ENCODE measurements at regions not wholly inside any gene's neighbourhood (a gene's known extent, or its start where the extent isn't known, plus 50 kb on each side); places are given as distances from the start of the nearest gene placed in this dataset.
A peak's percentile ranks its signal among the peaks of the same experiment; 100 is the strongest.
"Not testable (repeated sequence)": the region's sequence is repeated elsewhere in the genome, so short reads cannot be mapped to it uniquely, and the experiment has no call there.

DNA sequence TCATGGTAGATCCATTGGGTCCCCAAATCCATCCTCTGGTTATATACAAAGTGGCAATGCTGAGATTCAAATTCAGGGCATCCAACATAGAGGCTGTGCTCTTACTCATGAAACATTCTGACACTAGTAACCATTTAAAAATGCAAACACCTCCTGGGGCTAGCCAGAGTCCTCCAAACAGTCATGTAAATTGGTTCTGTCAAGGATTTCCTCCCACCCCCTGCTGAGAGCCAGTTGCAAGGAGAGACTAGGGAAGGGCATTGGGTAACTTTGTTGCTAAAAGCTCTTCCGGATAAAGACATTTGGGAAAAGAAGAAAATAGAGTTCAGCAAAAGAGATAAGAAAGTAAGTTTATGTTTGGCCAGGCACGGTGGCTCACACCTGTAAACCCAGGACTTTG is 58.3 kb downstream of the ART5 start:
- H3K4me3 ChIP-seq (ENCODE audit: control insufficient read depth in 1 of 7, extremely low read depth in 1 of 7, insufficient read depth in 4 of 7, low read depth in 2 of 7, low read length in 6 of 7); H3K9me3 ChIP-seq (ENCODE audit: control extremely low read depth in 1 of 5, control insufficient read depth in 4 of 5, insufficient read depth in 2 of 5, low read depth in 1 of 5, low read length in 4 of 5); POLR2A ChIA-PET; H3K36me3 ChIP-seq (ENCODE audit: control insufficient read depth in 4 of 4, insufficient read depth in 4 of 4, low read length in 3 of 4); CTCF ChIA-PET; H3K27me3 ChIP-seq (replicated peaks in 2 of 5; ENCODE audit: control insufficient read depth in 4 of 5, insufficient read depth in 5 of 5, low read length in 4 of 5); H3K27ac ChIP-seq (ENCODE audit: insufficient read depth in 1 of 2, low read depth in 1 of 2, low read length in 2 of 2, poor library complexity in 1 of 2, severe bottlenecking in 2 of 2); DNase-seq; H3K4me1 ChIP-seq (ENCODE audit: control extremely low read depth in 1 of 4, control insufficient read depth in 4 of 4, insufficient read depth in 4 of 4, low read length in 3 of 4): not testable (repeated sequence)
- 100% methylated on average over 2 of the region's 2 CpGs for WGBS (ENCODE audit: insufficient coverage)

GRCh38 chr11:3581389-3581725 is 60.4 kb downstream of the ART5 start:
- H3K36me3 ChIP-seq (ENCODE audit: control insufficient read depth in 4 of 4, insufficient read depth in 4 of 4, low read length in 3 of 4); H3K27ac ChIP-seq (ENCODE audit: insufficient read depth in 1 of 2, low read depth in 1 of 2, low read length in 2 of 2, poor library complexity in 1 of 2, severe bottlenecking in 2 of 2); H3K9me3 ChIP-seq (ENCODE audit: control extremely low read depth in 1 of 5, control insufficient read depth in 4 of 5, insufficient read depth in 2 of 5, low read depth in 1 of 5, low read length in 4 of 5); DNase-seq; H3K4me3 ChIP-seq (ENCODE audit: control insufficient read depth in 1 of 7, extremely low read depth in 1 of 7, insufficient read depth in 4 of 7, low read depth in 2 of 7, low read length in 6 of 7); H3K27me3 ChIP-seq (replicated peaks in 2 of 5; ENCODE audit: control insufficient read depth in 4 of 5, insufficient read depth in 5 of 5, low read length in 4 of 5); POLR2A ChIA-PET; H3K4me1 ChIP-seq (ENCODE audit: control extremely low read depth in 1 of 4, control insufficient read depth in 4 of 4, insufficient read depth in 4 of 4, low read length in 3 of 4): not testable (repeated sequence)
- CTCF ChIA-PET, result interaction anchor here (0.8 to 1.9 kb wide), 2 partner anchors 32 to 45 kb away, joined by 3 to 8 read pairs; no protein-coding TSS in a partner anchor
- WGBS (ENCODE audit: insufficient coverage), result 23% methylated on average over 5 of the region's 10 CpGs

DNA sequence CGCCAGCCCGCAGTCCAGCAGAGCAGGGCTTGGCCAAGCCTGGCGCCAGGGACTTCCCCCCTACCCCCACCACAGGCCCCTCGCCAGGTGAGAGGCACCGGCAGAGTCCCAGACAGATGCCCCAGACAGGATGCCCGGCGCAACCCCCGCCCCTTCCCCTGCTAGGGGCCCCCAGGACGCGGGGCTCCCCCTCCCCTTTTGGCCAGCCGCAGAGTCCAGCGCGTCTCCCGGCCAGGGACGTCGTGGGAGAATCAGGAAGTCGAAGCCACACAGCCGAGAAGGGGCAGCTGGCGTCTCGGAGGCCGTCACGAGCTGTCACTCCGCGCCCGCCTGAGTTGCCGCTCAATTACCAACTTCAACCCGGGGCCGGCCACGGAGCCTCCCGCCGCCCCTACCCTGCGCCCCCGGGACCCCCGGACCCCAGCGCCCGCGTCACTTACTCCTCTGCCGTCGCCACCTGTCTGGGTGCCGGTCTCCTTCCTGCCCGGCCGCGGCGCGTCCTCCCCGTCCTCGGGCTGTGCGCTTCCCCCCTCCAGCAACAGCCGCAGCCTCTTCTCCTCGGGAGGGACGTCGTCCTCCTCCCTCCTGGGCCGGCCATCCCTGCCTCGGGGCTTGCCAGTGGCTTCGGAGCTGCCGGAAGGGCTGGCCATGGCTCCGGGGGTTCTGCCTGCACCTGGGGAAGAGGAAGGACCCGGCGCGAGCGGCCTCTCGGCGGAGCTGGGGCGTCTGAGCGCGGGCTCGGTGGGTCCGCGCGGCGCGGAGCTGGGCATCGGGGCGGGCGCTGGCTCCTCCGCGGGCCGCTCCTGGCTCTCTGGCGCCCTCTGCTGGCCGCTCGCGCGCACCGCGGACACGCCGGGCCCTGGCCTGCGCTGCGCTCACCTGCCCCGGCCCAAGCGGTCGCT is 61.1 kb downstream of the ART5 start:
- DNase-seq, result peak in 2 of 3 donors; percentile 42 to 48
- H3K36me3 ChIP-seq (ENCODE audit: control insufficient read depth in 4 of 4, insufficient read depth in 4 of 4, low read length in 3 of 4); H3K9me3 ChIP-seq (ENCODE audit: control extremely low read depth in 1 of 5, control insufficient read depth in 4 of 5, insufficient read depth in 2 of 5, low read depth in 1 of 5, low read length in 4 of 5); H3K27ac ChIP-seq (ENCODE audit: insufficient read depth in 1 of 2, low read depth in 1 of 2, low read length in 2 of 2, poor library complexity in 1 of 2, severe bottlenecking in 2 of 2); POLR2A ChIA-PET; H3K27me3 ChIP-seq (replicated peaks in 2 of 5; ENCODE audit: control insufficient read depth in 4 of 5, insufficient read depth in 5 of 5, low read length in 4 of 5); H3K4me1 ChIP-seq (ENCODE audit: control extremely low read depth in 1 of 4, control insufficient read depth in 4 of 4, insufficient read depth in 4 of 4, low read length in 3 of 4): not testable (repeated sequence)
- CTCF ChIA-PET, result interaction anchor here (0.8 to 1.9 kb wide), 2 partner anchors 33 to 46 kb away, joined by 3 to 8 read pairs; no protein-coding TSS in a partner anchor
- WGBS (ENCODE audit: insufficient coverage), result 1% methylated on average over 66 of the region's 92 CpGs
- peak overlapping the region in 4 of 7 experiments; percentile 31 to 61 (median 58) for H3K4me3 ChIP-seq (ENCODE audit: control insufficient read depth in 1 of 7, extremely low read depth in 1 of 7, insufficient read depth in 4 of 7, low read depth in 2 of 7, low read length in 6 of 7)

DNA sequence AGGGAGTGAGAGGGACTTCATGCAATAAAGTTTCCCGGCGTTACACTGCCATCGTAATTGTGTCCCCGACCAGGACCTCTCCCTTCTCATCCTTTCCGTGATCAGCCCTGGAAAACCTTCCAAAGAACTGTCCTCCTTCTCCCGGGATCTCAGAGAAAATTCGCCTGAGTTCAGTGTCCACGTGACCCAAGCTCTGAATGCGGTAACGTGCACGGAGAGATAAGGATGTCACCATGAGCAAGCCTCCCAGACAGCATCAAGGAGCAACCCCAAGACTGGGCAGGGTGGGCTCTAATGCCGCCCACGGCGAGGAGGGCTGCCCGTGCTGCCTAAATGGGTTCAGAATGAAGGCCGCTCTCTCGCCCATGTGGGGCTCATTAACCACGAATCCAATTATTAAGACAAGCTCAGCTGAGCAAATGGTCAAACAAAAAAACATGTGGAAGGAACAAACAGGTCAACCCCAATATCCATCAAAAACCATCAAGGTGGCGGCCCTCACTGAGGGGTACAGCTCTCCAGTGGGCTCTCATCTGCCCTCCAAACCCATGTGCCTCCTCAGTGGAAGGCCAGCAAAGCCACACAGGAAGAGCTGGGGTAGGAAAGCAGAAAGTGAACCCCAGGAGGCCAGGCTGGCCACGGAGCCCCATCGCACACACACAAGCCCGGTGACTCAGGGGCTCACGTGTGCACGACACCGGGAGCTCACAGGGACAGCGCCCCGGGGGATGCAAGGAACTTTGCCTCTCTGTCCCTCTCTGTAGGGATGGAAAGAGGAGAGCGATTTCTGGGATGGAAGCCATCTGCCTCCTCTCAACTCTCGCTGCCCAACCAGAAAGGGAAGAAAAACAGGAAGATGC is 62.0 kb downstream of the ART5 start:
- WGBS (ENCODE audit: insufficient coverage), result 95% methylated on average over 11 of the region's 29 CpGs
- peak in 2 of 3 donors; percentile 30 to 43 for DNase-seq
- H3K27ac ChIP-seq (ENCODE audit: insufficient read depth in 1 of 2, low read depth in 1 of 2, low read length in 2 of 2, poor library complexity in 1 of 2, severe bottlenecking in 2 of 2); POLR2A ChIA-PET; H3K9me3 ChIP-seq (ENCODE audit: control extremely low read depth in 1 of 5, control insufficient read depth in 4 of 5, insufficient read depth in 2 of 5, low read depth in 1 of 5, low read length in 4 of 5); H3K36me3 ChIP-seq (ENCODE audit: control insufficient read depth in 4 of 4, insufficient read depth in 4 of 4, low read length in 3 of 4); H3K4me1 ChIP-seq (ENCODE audit: control extremely low read depth in 1 of 4, control insufficient read depth in 4 of 4, insufficient read depth in 4 of 4, low read length in 3 of 4); H3K4me3 ChIP-seq (ENCODE audit: control insufficient read depth in 1 of 7, extremely low read depth in 1 of 7, insufficient read depth in 4 of 7, low read depth in 2 of 7, low read length in 6 of 7); H3K27me3 ChIP-seq (replicated peaks in 2 of 5; ENCODE audit: control insufficient read depth in 4 of 5, insufficient read depth in 5 of 5, low read length in 4 of 5): not testable (repeated sequence)
- CTCF ChIA-PET, result interaction anchor here (1.2 to 1.9 kb wide), 2 partner anchors 30 to 47 kb away, joined by 3 to 8 read pairs; no protein-coding TSS in a partner anchor

DNA sequence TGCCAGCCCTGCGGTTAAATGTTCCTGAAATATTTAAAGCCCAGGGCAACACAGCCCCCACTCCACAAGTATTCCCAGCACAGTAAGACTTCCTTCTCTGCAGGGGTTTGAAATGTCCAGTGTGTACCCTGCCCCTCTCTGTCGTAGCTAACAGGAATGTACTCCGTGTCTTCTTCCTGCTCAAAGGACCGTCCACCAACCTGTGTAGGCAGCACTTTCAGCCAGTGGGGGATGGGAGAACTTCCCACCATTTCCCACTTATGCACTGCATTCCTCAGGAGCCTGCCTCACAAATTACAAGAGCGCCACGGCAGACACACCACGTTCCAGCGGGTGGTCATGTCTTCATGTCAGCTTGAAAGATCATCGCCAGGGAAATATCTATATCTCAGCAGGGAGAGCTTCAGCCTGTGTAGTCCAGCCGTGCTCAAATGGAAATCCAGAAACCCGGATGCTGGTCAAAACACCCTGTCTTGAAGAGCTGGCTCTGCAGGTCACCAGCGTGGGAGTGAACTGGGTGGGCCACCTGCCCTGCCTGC is 65.7 kb downstream of the ART5 start:
- WGBS (ENCODE audit: insufficient coverage), result 91% methylated on average over 10 of the region's 12 CpGs
- H3K4me1 ChIP-seq (ENCODE audit: control extremely low read depth in 1 of 4, control insufficient read depth in 4 of 4, insufficient read depth in 4 of 4, low read length in 3 of 4); DNase-seq; H3K9me3 ChIP-seq (ENCODE audit: control extremely low read depth in 1 of 5, control insufficient read depth in 4 of 5, insufficient read depth in 2 of 5, low read depth in 1 of 5, low read length in 4 of 5); CTCF ChIA-PET; H3K36me3 ChIP-seq (ENCODE audit: control insufficient read depth in 4 of 4, insufficient read depth in 4 of 4, low read length in 3 of 4); H3K27ac ChIP-seq (ENCODE audit: insufficient read depth in 1 of 2, low read depth in 1 of 2, low read length in 2 of 2, poor library complexity in 1 of 2, severe bottlenecking in 2 of 2); POLR2A ChIA-PET; H3K4me3 ChIP-seq (ENCODE audit: control insufficient read depth in 1 of 7, extremely low read depth in 1 of 7, insufficient read depth in 4 of 7, low read depth in 2 of 7, low read length in 6 of 7); H3K27me3 ChIP-seq (replicated peaks in 2 of 5; ENCODE audit: control insufficient read depth in 4 of 5, insufficient read depth in 5 of 5, low read length in 4 of 5): not testable (repeated sequence)

- 93% methylated on average over 3 of the region's 7 CpGs for WGBS (ENCODE audit: insufficient coverage)
- POLR2A ChIA-PET, result not testable (repeated sequence)
These were observed 68.7 kb downstream of the ART5 start for GRCh38 chr11:3572976-3573647.

More at GRCh38 chr11:3572976-3573647, 68.7 kb downstream of the ART5 start:
- H3K36me3 ChIP-seq (ENCODE audit: control insufficient read depth in 4 of 4, insufficient read depth in 4 of 4, low read length in 3 of 4); CTCF ChIA-PET; H3K27ac ChIP-seq (ENCODE audit: insufficient read depth in 1 of 2, low read depth in 1 of 2, low read length in 2 of 2, poor library complexity in 1 of 2, severe bottlenecking in 2 of 2); H3K4me3 ChIP-seq (ENCODE audit: control insufficient read depth in 1 of 7, extremely low read depth in 1 of 7, insufficient read depth in 4 of 7, low read depth in 2 of 7, low read length in 6 of 7); DNase-seq; H3K27me3 ChIP-seq (replicated peaks in 2 of 5; ENCODE audit: control insufficient read depth in 4 of 5, insufficient read depth in 5 of 5, low read length in 4 of 5); H3K4me1 ChIP-seq (ENCODE audit: control extremely low read depth in 1 of 4, control insufficient read depth in 4 of 4, insufficient read depth in 4 of 4, low read length in 3 of 4); H3K9me3 ChIP-seq (ENCODE audit: control extremely low read depth in 1 of 5, control insufficient read depth in 4 of 5, insufficient read depth in 2 of 5, low read depth in 1 of 5, low read length in 4 of 5): not testable (repeated sequence)

Data from common myeloid progenitor, CD34-positive (primary cell).